Psoas muscle (tissue), 7 donors: ENCODE measurements at regions not wholly inside any gene's neighbourhood (a gene's known extent, or its start where the extent isn't known, plus 50 kb on each side); places are given as distances from the start of the nearest gene placed in this dataset.
A peak's percentile ranks its signal among the peaks of the same experiment; 100 is the strongest.

Source experiments
- ATAC-seq, 4 donors: fragments of 200-7000 bp; cut with Tn5 transposase; one replicate each; pipeline ENCODE4 v1.9.1; 2020; ENCODE audit warnings: moderate library complexity in 3 of 4, mild to moderate bottlenecking in 2 of 4
- DNase-seq, 2 donors: peaks; one replicate each; pipeline ENCODE4 v3.0.0-alpha.2; 2020
- H3K27ac ChIP-seq: fragments of 200-600 bp; one replicate; pipeline ENCODE4 v1.8.0; 2022
- H3K27me3 ChIP-seq, 3 donors: fragments of 200-600 bp in 1 of 3; one replicate each; pipeline versions ENCODE4 v1.6.1 to v1.8.0; 2013 to 2022; ENCODE audit warnings: low read length in 2 of 3, mild to moderate bottlenecking in 2 of 3, moderate library complexity in 1 of 3; ENCODE audit not compliant: insufficient read depth in 3 of 3
- H3K36me3 ChIP-seq, 2 donors: fragments of 200-600 bp in 1 of 2; one replicate each; pipeline versions ENCODE4 v1.6.1 to v1.8.0; 2013 to 2022; ENCODE audit warnings: low read depth in 1 of 2, mild to moderate bottlenecking in 1 of 2, moderate library complexity in 1 of 2; ENCODE audit not compliant: insufficient read depth in 1 of 2
- H3K4me1 ChIP-seq: fragments of 200-600 bp; one replicate; pipeline ENCODE4 v1.8.0; 2022
- H3K4me3 ChIP-seq: fragments of 200-600 bp; one replicate; pipeline ENCODE4 v1.8.0; 2022; ENCODE audit warnings: mild to moderate bottlenecking
- H3K9me3 ChIP-seq: fragments of 200-600 bp; one replicate; pipeline ENCODE4 v1.8.0; 2022
- CTCF ChIP-seq: fragments of 200-600 bp; IDR thresholded peaks from one replicate; pipeline ENCODE4 v1.8.0; 2022; ENCODE audit warnings: antibody characterized with exemption
- WGBS, 3 donors: extraction: QIAGEN DNeasy Blood & Tissue Kit; methylation state at CpG; one replicate each; pipeline versions ENCODE4 v1.1.6 to v1.1.7; 2013; 5-methylcytosine and 5-hydroxymethylcytosine counted together
- intact Hi-C, 2 donors: fragments of 100-400 bp; cut with DNase I; formaldehyde crosslinking; loops; one replicate each; pipeline versions ENCODE4 v1.11.0 to v1.14.2; 2022
- donor health status: healthy with polysubstance abuse.
- donor health status: DM: no; HTN: no; CAD: no; lungs with moderate emphysema.
- donor health status: Bipolar disorder and iron deficiency.
- donor health status: healthy.
- donor health status: DM: yes; HTN: yes; CAD: no.
- donor health status: DM: no; HTN: no; CAD: no.
- donor health status: DM: yes; HTN: yes; CAD: no.

GRCh38 chr1:177514207-177514606 is 343.4 kb downstream of the BRINP2 start:
- TF ChIP-seq CTCF, result no peak
- DNase-seq (no peak), ATAC-seq (no peak)
- H3K27ac ChIP-seq, result no peak overlapping the region
- no peaks in the 10 kb centered on the region for H3K9me3 ChIP-seq
- H3K4me3 ChIP-seq, result no peak overlapping the region
- intact Hi-C loops, result no loop called here
- H3K4me1 ChIP-seq, result no peaks in the 10 kb centered on the region
- no peaks in the 10 kb centered on the region for H3K27me3 ChIP-seq
- H3K36me3 ChIP-seq, result no peaks in the 10 kb centered on the region

- intact Hi-C loops, result no loop called here
- H3K4me3 ChIP-seq, result no peak overlapping the region
- H3K27ac ChIP-seq, result no peak overlapping the region
- H3K36me3 ChIP-seq, result no peaks in the 10 kb centered on the region
- 61 to 70% (median 63%) methylated on average over 5 of the region's 5 CpGs for WGBS, 3 donors
- no peak for DNase-seq
- ATAC-seq, result no peak
- no peaks in the 10 kb centered on the region for H3K27me3 ChIP-seq
- no peaks in the 10 kb centered on the region for H3K4me1 ChIP-seq
- TF ChIP-seq CTCF, result no peak
- H3K9me3 ChIP-seq, result no peaks in the 10 kb centered on the region
Measured at GRCh38 chr1:177511036-177511435, 340.3 kb downstream of the BRINP2 start.

DNA sequence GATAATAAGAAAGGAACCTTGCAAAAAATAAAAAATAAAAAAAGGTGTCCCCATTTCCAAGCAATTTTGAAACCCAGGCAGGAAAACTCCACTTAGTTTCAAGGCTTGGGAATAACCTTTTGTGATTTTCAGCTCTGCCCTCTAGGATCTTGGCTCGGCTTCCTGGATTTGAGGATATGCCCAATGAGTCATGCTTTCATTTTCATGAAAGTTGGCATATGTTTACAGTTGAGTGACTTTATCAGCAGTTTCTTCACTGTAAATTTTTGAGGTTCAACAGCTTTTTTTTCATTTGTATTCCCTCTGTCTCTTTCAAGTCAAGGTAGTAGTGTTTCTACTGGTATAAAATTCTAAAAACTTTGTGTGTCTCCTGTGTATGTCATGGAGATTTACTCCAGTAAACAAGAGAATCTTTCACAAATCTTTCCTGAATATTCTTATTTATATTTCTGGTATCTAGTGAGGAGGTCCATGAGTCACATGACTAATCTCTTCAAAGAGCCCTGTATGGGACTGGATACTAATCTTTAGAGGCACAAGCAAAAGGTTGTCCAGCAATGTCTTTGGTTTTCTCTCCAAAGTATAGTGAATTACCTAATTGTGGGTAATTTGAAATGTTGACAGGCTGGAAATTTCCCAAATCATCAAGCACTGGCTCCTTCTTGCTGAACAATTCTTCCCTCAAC is 335.3 kb downstream of the BRINP2 start:
- Histone ChIP-seq H3K27ac (no peak overlapping the region), H3K36me3 (no peaks in the 10 kb centered on the region), H3K4me1 (no peaks in the 10 kb centered on the region), H3K9me3 (peaks cover 5% of the 10 kb centered on the region), H3K27me3 (no peaks in the 10 kb centered on the region), H3K4me3 (no peak overlapping the region)
- no peak for DNase-seq
- no peak for ATAC-seq
- WGBS, 3 donors, result 44 to 70% (median 52%) methylated on average over 1 of the region's 1 CpG
- no peak for TF ChIP-seq CTCF
- intact Hi-C loops, result no loop called here

DNA sequence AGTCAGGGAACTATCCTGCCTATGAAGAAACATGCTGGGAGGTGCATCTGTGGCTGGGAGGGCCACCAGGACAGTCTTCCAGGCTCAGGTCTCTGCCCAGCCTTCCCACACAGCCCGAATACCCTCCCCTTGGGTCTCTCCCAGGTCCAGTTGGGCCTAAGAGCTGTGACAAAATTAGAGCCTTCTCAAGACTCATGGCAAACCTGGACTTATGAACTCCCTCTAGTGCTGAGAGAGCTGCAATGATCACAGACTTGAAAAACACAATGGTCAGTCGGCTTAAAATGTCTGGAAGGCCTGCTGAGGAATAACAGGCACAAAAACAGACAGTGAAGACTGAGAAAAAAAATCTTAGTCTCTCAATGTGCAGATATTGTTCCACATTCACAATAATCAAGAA is 325.1 kb downstream of the BRINP2 start:
- H3K4me1 ChIP-seq, result no peaks in the 10 kb centered on the region
- no peak overlapping the region for H3K4me3 ChIP-seq
- ATAC-seq, result peak in 1 of 4 donors; percentile 63
- no peaks in the 10 kb centered on the region for H3K27me3 ChIP-seq
- no peaks in the 10 kb centered on the region for H3K9me3 ChIP-seq
- H3K27ac ChIP-seq, result no peak overlapping the region
- DNase-seq, result no peak
- H3K36me3 ChIP-seq, result no peaks in the 10 kb centered on the region
- intact Hi-C loops, result loop anchor here in 1 of 2 donors (1.0 kb wide), 1 partner anchor 43 kb away; no protein-coding TSS in a partner anchor
- WGBS, 3 donors, result 54 to 64% (median 61%) methylated on average over 2 of the region's 2 CpGs
- TF ChIP-seq CTCF, result no peak

DNA sequence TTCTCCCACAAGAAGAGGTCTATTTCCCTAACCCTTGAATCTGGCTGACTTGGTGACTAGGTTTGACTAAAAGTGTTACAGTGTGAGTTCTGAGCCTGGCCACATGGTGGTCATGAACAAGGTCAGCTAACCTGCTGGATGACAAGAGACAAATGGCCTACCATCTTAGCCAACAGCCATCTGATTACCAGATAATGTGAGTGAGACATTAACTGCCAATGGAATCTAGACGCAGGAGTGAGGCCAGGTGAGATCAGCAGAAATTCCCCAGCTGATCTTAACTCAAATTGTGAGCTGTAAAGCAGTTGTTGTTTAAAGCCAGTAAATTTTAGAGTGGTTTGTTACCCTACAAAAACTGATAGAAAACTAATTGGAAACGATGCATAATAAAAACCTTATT is 320.0 kb downstream of the BRINP2 start:
- no peak for TF ChIP-seq CTCF
- no peaks in the 10 kb centered on the region for H3K4me1 ChIP-seq
- no peak overlapping the region for H3K4me3 ChIP-seq
- H3K27ac ChIP-seq, result no peak overlapping the region
- ATAC-seq, result no peak
- no peaks in the 10 kb centered on the region for H3K9me3 ChIP-seq
- 78 to 83% (median 82%) methylated on average over 2 of the region's 2 CpGs for WGBS, 3 donors
- no peaks in the 10 kb centered on the region for H3K36me3 ChIP-seq
- no peaks in the 10 kb centered on the region for H3K27me3 ChIP-seq
- no peak for DNase-seq
- intact Hi-C loops, result no loop called here
